ENCODE measurements at regions not wholly inside any gene's neighbourhood (a gene's known extent, or its start where the extent isn't known, plus 50 kb on each side); places are given as distances from the start of the nearest gene placed in this dataset.

DNA sequence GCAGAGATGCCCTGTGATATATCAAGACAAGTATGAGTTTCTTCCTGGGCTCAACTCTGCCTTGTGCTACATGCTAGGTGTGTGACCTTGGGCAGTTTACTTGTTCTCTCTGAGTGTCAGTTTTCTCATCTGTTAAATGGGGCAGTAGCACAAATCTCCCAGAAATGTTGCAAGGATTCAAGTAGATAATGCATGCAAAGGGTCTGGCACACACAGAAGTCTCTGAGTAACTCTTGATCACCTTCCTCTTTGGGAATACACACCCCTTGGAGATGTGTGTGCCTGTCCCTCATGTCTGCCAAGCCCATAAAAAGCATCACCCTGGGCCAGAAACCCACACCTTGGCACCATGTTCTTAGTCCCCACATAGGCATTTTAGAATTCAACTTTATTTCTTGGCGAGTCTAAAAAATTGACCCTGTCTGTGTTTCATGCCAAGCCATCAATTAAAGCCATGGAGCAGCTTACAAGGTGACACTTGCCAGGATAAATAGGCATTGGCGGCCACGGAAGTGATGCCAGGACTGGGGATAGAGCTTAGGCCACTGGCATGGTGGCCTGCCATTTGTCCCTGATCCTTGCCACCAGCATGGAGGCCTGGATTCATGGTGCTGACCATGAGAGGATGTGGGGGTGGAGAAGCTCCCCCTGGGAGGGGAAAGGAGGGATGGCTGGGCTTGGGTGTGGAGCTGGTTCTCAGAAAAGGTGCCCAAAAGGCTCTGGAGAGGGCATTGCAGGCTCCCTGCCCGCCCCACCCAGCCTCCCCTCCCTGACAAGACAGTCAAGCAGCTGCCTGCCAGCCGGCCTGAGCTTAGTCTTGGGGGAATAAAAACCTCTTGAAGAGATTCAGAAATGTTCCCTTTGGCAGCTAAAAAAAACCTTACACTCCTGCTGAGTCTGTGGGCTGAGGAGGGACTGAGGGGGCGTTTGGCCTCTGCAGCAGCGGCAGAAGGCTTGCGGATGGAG, 118.0 kb upstream of the IPO9 start:
- DNase-seq = no peak

DNA sequence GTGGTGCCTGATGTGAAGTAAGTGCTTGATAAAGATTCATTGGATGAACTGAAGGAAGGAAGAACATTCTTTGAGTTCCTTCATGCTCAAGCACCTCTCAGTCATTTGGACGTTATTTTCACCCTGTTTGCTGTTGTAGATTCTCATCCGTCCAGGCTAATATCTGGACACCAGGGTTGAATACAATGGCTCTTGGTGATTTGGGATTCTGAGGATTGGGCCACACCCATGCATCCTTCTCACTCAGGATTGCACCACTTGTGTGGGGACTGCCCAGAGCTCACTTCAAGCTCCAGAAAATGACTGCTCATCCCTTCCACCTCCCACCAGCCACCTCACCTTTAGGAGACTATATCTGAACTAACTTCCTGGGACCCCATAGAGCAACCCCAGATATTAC, 117.1 kb upstream of the IPO9 start:
- DNase-seq = no peak

DNA sequence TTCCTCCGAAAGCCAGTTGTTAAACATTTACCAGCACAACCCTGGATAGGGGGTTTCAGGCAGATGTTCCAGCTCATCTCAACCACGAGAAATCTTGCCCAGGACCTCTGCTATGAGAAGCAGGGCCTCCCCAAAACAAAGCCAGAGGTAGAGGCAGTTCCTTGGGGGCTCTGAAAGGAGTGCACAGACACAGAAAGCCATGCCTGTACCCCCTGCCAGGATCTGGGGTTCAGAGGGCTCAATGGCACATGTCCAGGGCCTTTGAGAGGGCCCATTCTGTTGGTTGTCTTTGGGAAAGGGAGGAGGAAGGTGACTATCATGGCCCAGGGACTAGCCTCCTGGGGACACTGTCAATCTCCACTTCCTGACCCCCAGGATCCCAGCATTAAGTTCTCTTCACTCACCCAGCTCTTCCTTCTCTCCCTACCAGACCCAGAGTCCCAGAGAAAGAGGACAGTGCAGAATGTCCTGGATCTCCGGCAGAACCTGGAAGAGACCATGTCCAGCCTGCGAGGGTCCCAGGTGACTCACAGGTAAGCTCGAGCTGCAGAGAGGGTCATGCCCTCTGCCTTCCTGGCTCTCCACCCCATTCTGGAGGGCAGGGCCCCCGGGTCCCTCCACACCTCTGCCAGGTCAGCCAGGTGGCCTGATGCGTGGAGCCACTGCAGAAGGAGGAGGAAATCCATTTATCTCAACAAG, 116.4 kb upstream of the IPO9 start:
- DNase-seq = no peak

DNA sequence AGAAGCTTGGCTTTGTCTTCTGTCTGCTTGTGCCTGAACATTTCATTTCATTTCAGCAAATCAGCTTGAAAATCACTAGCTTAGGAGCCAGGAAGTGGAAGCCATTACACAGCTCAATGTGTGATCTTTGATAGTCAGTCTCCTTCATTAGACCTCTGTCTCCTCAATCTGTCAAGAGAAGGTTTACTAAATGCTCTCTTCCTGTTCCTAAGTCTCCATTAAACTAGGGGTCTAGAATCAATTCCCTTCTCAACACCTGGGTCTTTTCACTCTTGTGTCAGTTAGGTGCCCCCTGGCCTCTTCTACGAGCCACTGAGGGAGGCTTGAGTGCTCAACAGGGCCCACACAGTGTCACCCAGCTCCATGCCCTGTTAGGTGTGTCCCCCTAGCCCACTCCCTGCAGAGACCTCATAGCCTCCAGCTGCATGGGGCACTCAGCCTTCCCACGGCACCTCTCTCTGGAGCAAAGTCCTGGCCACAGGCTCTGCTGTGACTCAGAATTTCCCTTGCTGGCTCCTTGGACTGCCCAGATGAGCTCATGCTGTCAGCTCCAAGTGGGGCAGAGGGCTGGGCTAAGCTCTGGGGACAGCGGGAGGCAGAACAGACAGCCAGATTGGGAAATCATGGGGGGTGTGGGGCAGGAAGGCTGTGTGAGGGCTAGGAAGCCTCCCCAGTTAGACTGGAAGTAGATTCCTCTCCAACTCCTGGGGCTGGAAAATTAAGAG, 115.7 kb upstream of the IPO9 start:
- peak; percentile 95 for DNase-seq

DNA sequence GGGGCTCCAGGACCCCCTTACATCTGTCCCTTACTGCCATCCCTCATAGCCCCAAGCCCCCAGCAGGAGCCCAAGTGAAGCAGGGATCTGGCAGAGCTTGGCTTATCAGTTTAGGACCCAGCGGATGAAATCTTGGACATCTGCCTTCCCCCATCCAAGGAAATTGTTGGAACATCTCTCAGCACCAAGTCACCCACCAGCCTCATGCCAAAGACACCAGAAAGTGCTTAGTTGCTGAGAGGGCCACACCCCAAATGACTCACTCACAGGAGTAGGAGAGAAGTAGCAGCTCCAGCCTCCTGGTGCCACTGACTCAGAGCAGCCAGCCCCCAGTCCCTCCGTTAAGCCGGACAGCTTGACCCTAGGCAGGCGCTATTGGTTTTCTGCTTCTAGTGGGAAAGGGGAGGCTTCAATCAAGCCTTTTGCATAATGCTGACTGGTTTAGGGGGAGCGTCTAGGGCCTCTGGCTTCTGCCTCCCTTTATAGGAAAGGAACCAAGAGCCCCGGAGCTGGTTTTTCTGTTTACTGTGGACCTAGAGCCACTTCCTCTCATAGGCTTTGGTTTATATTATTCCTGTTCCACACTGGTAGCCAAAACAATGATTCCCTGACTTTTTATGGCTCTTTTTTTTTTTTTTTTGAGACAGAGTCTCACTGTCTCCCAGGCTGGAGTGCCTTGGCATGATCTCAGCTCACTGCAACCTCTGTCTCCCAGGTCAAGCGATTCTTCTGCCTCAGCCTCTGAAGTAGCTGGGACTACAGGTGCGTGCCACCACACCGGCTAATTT, 114.2 kb upstream of the IPO9 start:
- DNase-seq = peak; percentile 95

DNA sequence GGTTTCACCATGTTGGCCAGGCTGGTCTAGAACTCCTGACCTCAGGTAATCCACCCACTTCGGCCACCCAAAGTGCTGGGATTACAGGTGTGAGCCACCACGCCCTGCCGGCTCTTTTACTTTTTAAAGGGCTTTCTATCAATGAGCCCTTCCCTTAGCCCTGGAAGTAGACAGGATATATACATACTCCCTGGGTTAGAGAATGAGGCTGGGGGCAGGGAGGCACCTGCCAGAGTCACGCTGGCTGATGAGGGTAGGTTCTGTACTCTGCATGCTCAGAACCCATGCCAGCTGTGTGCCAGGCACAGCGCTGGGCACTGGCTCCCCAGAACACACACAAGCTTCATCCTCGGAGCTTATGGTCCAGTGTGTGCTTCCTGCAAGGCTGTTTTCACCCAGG, 113.6 kb upstream of the IPO9 start:
- DNase-seq = no peak

DNA sequence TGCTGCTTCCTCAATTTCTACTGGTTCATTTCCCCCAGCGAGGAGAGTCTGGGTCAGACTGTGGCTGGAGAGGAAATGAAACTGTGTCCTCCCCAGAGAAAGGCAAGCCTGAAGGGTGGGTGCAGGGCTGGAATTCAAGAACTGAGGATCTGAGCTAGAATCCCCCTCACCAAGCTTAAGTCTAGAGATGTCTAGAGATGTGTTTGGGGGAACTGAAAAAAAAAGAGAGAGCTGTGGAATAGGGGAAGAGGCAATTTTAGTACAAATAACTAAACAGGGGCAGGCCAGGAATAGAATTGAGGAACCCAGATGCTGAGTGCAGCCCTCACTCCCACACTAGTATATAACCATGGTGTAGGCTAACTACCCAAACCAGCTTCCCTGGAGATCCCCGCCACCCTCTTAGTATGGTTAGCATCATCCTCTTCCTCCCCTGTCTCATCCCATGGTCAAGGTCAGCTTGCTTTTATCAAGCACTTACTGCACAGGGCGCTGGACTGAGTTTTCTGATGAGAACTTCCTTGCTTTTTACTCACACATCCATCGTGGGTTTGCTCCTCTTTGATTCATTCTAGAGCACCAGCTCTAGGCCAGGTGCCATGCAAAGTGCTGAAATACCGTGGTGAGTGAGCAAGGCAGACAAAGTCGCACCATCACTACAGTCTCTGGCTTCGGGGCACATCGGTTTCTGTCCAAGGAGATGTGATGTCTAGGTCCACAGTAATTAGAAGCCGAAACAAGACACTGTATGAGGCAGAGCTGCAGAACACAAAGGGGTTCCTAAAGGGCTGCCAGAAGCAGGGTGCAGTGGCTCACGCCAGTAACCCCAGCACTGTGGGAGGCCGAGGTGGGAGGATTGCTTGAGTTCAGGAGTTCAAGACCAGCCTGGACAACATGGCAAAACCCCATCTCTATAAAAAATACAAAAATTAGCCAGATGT, 112.9 kb upstream of the IPO9 start:
- DNase-seq = peak; percentile 99

DNA sequence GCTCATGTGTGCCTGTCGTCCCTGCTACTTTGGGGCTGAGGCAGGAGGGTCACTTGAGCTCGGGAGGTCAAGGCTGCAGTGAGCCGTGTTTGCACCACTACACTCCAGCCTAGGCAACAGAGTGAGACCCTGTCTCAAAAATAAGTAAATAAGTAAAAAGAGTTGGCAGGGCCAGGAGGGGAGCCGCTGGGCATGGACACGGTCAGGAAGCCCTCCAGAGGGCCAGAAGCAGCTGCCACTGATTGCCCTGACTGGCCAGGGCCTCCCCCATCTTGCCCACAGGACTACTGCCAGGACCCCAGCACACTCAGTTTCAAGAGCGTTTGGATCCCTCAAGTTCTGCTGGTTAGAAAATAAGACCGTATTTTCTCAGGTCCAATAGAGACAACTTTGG, 112.2 kb upstream of the IPO9 start:
- no peak for DNase-seq

DNA sequence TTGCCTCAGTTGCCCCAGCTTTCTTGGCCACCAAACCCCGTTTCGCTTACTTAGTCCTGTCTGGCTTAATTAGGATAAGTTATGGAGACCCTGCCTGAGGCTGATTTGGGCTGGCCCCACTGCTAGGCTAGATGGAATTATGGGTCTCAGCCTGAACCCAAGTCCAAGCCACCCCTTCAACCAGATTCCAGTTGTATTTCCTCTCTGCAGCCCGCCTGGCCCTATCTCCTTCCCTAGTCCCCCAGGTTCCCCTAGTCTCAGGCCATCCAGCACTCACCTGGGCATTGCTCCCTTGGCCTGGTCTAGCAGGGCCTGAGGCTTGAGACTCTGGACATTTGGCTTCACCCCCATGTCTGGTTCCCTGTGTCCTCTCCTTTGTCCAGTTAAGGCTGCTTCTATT, 111.7 kb upstream of the IPO9 start:
- DNase-seq = no peak

DNA sequence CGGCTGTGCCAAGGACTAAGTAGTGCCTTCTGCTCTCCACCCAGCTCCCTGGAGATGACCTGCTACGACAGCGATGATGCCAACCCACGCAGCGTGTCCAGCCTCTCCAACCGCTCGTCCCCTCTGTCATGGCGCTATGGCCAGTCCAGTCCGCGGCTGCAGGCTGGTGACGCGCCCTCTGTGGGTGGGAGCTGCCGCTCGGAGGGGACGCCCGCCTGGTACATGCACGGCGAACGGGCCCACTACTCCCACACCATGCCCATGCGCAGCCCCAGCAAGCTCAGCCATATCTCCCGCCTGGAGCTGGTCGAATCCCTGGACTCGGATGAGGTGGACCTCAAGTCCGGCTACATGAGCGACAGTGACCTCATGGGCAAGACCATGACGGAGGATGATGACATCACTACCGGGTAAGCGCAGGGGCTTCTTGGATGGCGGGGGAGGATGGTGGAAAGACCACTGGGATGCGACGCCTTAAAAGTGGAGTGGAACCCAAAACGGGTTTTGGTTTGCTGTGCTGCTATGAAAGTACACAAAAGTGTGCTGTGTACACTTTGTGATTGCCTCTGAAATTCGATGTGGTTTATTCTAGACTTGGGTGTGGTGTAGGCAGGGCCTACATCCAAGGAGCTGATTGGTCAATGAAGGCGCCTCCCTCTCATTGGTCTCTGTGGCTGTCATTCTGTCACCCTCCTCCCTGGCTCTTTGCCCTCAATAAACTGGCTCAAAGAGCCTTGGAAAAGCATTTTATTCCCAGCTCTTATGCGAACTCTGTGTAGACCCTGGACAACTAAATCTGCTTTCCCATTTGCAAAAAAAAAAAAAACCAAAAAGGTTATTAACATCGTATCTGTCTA, 110.4 kb upstream of the IPO9 start:
- no peak for DNase-seq

DNA sequence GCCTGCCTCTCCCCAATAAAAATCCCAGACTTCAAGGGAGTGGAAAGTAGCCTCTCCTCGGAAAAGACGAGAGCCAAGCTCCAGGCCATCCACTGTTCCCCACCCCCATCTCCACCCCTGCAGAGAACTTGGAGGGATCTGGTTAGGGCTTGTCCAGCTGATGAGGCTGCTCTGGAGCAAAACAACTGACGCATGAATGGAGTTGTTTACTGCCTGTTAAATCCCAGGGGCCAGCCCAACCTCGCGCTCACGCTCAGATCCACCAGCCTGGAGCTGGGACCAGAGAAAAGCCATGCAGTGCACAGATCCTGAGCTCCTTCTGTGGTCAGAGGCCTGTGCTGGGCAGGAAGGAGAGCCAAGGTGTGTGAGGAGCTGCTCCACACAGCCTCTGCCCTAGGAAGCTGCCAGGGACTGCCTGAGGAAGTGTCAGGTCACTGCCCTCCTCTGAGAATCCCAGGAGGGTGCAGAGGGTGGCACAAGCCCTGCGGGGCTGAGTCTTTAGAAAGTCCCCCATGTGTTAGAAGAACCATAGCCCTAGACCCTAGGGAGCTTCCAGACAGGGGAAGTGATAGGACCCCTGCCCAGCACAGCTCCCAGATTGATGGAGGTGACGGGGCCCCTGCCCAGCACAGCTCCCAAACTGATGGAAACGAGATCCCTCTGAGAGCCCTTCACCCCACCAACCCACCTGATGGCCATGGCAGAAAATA, 109.0 kb upstream of the IPO9 start:
- no peak for DNase-seq

DNA sequence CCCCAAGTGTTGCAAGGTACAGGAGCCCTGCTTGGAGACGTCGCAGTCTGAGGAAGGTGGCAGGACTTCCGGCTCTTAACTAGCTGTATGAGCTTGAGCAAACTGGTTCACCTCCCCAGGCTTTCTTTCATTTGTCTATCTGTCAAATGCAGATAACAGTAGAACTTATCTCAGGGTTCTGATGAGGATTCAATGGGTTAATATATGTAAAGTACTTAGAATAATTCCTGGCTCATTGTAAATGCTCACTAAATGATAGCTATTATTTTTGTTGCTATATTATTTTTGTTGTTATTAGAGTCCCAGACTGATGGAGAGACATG, 108.5 kb upstream of the IPO9 start:
- DNase-seq = no peak

DNA sequence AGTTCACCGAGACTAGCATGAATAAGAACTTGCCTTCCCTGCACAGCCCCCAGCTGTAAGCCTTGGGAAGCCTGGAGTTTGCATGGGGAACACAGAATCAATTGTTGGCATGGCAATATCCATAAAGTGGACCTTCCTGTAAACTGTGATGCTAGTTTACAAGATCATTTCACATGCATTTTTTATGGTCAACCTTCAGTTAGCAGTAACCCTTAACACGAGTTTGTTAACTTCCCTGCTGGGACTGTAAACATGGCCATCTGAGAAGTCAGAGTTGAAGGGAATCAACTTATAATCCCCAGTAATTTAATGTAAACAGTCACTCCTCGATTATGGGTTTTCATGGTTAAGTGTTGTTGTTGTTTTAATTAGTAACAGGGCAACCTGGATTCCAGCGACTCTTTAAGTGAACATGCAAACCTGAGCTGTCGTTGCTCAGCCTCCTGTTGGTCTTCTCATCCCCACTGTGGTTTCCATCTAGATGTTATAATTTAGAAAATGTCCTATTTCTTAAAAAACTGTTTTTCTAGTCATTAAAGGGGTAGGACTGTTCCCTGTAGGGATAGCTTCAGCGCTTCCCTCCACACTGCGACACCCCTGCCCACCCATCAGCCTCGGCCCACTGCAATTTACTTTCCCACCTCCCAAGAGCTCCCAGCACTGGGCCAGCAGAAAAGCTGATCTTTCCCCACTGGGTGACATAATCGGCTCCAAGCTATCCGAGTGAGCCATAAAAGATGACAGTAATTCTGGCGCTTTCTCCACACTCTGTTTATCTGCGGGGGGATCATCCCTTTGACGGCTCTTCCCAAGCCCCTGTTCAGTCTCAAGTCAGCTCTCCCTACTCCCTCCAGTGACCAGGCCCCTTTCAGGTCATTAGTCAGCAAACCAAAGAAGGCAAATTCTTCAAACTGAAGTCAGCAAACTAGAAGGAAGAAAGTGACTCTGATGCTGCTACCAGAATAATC, 107.6 kb upstream of the IPO9 start:
- no peak for DNase-seq

DNA sequence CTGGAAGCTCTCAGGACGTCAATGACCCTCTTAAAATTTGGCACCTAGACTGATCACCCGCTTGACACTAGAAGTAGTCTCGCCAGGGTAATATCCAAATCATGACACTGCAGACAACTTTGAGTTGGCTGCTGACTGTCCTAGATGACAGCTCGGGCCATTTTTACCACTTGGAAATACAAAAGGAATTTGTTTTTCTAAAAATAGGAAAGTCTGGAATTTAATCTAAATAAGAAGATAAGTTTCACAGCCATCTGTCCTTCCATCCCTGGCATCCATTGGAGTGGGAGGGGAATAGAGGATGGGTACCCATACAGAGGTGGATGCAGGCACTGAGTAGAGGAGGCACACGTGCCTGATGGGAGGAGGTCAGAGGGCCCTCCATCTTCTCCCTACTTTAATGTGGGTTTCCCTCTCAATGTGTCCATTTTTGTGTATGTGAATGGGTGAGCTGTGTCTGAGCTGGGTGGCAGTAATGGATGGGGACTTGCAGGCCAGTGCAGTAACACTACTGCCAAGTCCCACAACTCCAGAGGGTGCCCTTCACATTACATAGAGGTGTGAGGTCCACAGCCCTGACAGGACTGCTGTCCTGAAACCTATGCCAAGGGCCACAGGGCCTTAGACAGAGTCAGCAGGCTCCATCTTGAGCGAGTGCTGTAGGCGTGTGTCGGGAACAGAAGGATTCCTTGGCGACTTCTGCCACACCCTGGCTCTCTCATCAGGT, 104.8 kb upstream of the IPO9 start:
- no peak for DNase-seq

DNA sequence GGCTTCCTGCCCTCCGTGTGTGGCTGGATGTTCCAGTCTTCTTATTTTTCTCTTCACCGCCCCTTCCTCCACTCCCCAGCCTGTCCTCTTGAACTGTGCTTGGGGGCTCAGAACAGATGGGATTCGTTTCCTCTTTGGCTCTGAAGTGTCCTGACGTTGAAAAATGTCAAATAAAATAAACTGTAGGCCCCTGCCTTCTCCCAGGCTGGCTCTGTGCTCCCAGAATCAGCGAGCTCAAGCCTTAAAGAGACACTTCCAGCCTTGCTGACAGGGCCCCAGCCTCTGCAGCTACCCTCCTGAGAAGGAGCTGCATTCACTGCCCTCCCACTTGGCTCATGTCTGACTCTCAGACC, 104.2 kb upstream of the IPO9 start:
- DNase-seq = peak; percentile 37

DNA sequence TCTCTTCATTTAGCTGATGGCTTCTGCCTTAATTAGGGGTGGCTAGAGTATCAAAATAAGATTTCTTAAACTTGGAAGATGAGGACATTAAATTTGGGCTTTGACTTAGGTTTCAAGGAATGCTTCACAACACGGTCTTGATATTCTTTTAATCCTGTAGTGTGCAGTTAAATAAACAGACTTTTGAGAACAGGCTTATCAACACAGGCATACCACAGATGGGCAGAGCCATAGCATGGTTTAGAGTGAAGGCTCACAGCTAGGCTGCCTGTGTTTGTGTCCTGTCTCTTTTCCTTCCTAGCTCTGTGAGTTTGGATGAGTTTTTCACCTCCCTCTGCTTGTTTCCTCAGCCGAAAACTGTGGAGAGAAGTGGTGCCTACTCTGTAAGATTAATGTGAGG, 102.3 kb upstream of the IPO9 start:
- no peak for DNase-seq

DNA sequence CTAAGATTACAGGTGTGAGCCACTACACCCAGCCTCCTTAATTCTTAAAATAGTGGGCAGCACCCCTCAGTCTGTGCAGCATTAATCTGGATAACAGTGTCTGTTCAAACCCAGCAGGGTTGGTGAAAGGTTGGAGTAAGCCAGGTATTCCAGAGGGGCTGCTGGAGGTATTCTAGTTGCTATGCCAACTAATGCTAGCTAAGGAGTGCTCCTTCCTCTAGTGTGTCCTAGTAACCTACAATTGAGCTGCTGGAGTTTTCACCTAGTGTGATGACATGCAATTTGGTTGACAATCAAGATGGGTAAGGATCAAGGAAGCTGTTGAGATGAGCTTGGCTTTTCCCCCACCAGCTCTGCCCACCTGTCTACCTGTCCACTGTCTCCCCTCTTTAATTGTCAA, 100.2 kb upstream of the IPO9 start:
- DNase-seq = no peak

DNA sequence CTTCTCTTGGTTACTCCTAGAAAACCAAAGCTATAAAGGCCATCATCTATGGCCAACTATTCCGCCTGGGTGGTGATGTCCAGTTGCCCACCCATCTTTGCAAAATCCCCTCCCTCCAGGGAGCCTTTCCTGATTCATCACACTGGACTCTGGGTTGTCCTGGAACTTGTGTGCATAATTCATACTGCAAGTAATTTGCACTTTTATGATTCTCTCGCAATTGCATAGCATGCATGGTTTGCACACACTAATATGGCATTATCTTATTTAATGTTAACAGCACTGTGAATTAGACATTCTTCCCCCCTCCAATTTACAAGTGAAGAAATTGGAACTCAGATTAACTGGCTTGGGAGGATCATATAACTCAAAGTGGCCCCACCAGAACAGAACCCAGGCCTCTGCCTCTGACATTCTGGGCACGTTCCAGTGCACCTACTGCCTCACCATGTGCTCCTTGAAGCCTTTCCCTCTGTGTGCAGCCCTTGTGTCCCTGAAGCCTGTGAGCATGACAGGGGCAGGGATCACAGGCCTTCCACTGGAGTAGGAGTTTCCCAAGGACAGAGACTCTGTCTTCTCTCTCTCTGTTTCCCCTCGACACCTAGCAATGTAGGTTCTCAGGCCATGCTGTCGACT, 98.9 kb upstream of the IPO9 start:
- DNase-seq = no peak
